ENCODE measurements at regions not wholly inside any gene's neighbourhood (a gene's known extent, or its start where the extent isn't known, plus 50 kb on each side); places are given as distances from the start of the nearest gene placed in this dataset.
"Not testable (repeated sequence)": the region's sequence is repeated elsewhere in the genome, so short reads cannot be mapped to it uniquely, and the experiment has no call there.

GRCh38 chr3:82628385-82629014 is 867.1 kb upstream of the GBE1 start:
- DNase-seq (ENCODE audit: low read depth), result no peak
- Histone ChIP-seq H3K27me3 (ENCODE audit: control insufficient read depth, insufficient read depth, low read length) (no peaks in the 10 kb centered on the region), H3K4me3 (ENCODE audit: low read depth, low read length) (no peak overlapping the region), H3K36me3 (ENCODE audit: control insufficient read depth, insufficient read depth, low read length) (no peaks in the 10 kb centered on the region)
- TF ChIP-seq CTCF (IDR thresholded peaks at IDR 0.05; ENCODE audit: insufficient read depth, low read length, severe bottlenecking), result no peak
- no peak for FAIRE-seq

- DNase-seq (ENCODE audit: low read depth), result no peak
- no peaks in the 10 kb centered on the region for H3K36me3 ChIP-seq (ENCODE audit: control insufficient read depth, insufficient read depth, low read length)
- FAIRE-seq, result no peak
- H3K4me3 ChIP-seq (ENCODE audit: low read depth, low read length), result no peak overlapping the region
- no peaks in the 10 kb centered on the region for H3K27me3 ChIP-seq (ENCODE audit: control insufficient read depth, insufficient read depth, low read length)
- no peak for TF ChIP-seq CTCF (IDR thresholded peaks at IDR 0.05; ENCODE audit: insufficient read depth, low read length, severe bottlenecking)
Observed at GRCh38 chr3:82627733-82628132, 866.3 kb upstream of the GBE1 start.

DNA sequence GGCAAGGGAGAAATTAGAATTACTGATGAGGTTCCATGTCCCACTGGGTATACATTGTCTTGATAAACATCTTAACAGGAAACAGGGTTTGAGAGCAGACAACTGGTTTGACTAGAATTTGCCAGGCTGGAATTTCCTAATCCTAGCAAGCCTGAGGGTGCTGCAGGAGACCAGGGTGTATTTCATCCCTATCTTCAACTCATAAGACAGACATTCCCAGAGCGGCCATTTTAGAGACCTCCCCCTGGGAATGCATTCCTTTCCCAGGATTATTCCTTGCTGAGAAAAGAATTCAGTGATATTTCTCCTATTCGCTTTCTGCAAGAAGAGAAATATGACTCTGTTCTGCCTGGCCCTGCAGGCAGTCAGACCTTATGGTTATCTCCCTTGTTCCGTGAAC is 859.3 kb upstream of the GBE1 start:
- H3K27me3 ChIP-seq (ENCODE audit: control insufficient read depth, insufficient read depth, low read length); FAIRE-seq; DNase-seq (ENCODE audit: low read depth); H3K36me3 ChIP-seq (ENCODE audit: control insufficient read depth, insufficient read depth, low read length); H3K4me3 ChIP-seq (ENCODE audit: low read depth, low read length): not testable (repeated sequence)

DNA sequence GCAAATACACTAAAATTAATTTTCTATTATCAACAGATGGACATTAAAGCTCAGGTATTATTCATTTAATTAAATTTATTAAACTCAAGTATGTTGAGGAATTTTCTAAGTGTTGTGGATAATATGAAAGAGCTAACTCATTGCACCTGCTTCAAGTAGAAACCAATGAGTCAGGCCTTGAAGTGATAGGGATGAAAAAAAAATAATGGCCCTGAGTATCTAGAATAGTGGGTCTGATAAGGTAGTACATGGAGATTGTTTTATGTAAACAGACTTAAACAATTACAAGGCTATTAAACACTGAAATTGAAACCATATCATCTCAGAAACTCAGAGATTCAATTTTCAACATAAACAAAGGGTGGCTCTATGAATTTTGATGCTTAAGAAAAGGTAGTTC is 857.1 kb upstream of the GBE1 start:
- Histone ChIP-seq H3K27me3 (ENCODE audit: control insufficient read depth, insufficient read depth, low read length) (no peaks in the 10 kb centered on the region), H3K36me3 (ENCODE audit: control insufficient read depth, insufficient read depth, low read length) (no peaks in the 10 kb centered on the region), H3K4me3 (ENCODE audit: low read depth, low read length) (no peak overlapping the region)
- no peak for DNase-seq (ENCODE audit: low read depth)
- TF ChIP-seq CTCF (IDR thresholded peaks at IDR 0.05; ENCODE audit: insufficient read depth, low read length, severe bottlenecking), result no peak
- FAIRE-seq, result no peak

GRCh38 chr3:82610236-82610635 is 848.8 kb upstream of the GBE1 start:
- no peak for TF ChIP-seq CTCF (IDR thresholded peaks at IDR 0.05; ENCODE audit: insufficient read depth, low read length, severe bottlenecking)

GRCh38 chr3:82607391-82607790 is 845.9 kb upstream of the GBE1 start:
- Histone ChIP-seq H3K27me3 (ENCODE audit: control insufficient read depth, insufficient read depth, low read length) (no peaks in the 10 kb centered on the region), H3K36me3 (ENCODE audit: control insufficient read depth, insufficient read depth, low read length) (no peaks in the 10 kb centered on the region), H3K4me3 (ENCODE audit: low read depth, low read length) (no peak overlapping the region)
- DNase-seq (ENCODE audit: low read depth), result no peak
- TF ChIP-seq CTCF (IDR thresholded peaks at IDR 0.05; ENCODE audit: insufficient read depth, low read length, severe bottlenecking), result no peak
- no peak for FAIRE-seq

More at GRCh38 chr3:82610236-82610635, 848.8 kb upstream of the GBE1 start:
- Histone ChIP-seq H3K4me3 (ENCODE audit: low read depth, low read length) (no peak overlapping the region), H3K36me3 (ENCODE audit: control insufficient read depth, insufficient read depth, low read length) (no peaks in the 10 kb centered on the region), H3K27me3 (ENCODE audit: control insufficient read depth, insufficient read depth, low read length) (no peaks in the 10 kb centered on the region)
- FAIRE-seq (no peak), DNase-seq (ENCODE audit: low read depth) (peak; percentile 91)

Measured in bronchial epithelial cell (primary cell).